ENCODE measurements at regions not wholly inside any gene's neighbourhood (a gene's known extent, or its start where the extent isn't known, plus 50 kb on each side); places are given as distances from the start of the nearest gene placed in this dataset.

GRCh38 chr2:15042801-15043217 lies 410.3 kb downstream of the LRATD1 start:
- no peak overlapping the region for H3K4me3 ChIP-seq (ENCODE audit: low read depth, low read length)

DNA sequence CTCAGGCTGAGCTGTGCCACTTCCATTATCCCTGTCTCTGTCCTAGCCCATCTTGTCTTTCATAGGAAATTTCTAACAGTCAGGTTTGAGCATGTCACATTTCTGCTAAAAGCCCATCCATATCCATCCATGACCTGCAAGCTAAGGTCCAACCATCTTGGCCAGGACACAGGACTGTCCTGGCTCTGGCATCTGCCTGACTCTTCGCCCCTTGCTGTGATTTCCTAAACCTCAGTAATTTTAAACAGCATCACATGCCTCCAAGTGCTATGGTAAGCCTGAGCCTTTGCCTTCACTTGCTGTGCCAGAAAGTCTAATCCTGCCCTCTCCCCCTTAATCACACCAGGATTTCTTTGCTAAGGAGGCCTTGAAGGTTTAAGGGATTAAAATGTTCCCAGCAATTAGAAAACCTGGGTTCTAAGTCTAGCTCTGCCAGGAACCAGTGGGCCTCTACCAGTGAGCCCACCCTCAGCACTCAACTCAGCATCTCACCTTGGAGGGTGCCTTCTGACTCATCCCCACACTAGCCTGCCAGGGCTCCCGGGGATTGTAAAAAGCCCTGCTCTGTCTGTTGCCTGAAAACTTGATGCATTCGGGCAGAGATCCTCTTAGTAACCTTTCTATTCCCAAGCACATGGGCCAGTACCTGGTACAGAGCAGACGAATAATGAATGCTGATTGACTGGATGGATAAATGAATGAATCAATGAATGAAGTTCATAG lies 411.0 kb downstream of the LRATD1 start:
- TF ChIP-seq CTCF (IDR thresholded peaks at IDR 0.05; ENCODE audit: low read depth, low read length, missing control alignments), result no peak
- in situ Hi-C loops (cut with HindIII; ENCODE audit: low sequenced_read_pairs), result no loop called here
- no peak for DNase-seq (ENCODE audit: low read depth)
- no peak overlapping the region for H3K4me3 ChIP-seq (ENCODE audit: low read depth, low read length)

More at GRCh38 chr2:15042801-15043217, 410.3 kb downstream of the LRATD1 start:
- no peak for TF ChIP-seq CTCF (IDR thresholded peaks at IDR 0.05; ENCODE audit: low read depth, low read length, missing control alignments)
- DNase-seq (ENCODE audit: low read depth), result peak; percentile 89
- in situ Hi-C loops (cut with HindIII; ENCODE audit: low sequenced_read_pairs), result no loop called here

- no peak for DNase-seq (ENCODE audit: low read depth)
- TF ChIP-seq CTCF (IDR thresholded peaks at IDR 0.05; ENCODE audit: low read depth, low read length, missing control alignments), result no peak
- in situ Hi-C loops (cut with HindIII; ENCODE audit: low sequenced_read_pairs), result no loop called here
- no peak overlapping the region for H3K4me3 ChIP-seq (ENCODE audit: low read depth, low read length)
These were observed 412.5 kb downstream of the LRATD1 start for GRCh38 chr2:15045054-15045453.

DNA sequence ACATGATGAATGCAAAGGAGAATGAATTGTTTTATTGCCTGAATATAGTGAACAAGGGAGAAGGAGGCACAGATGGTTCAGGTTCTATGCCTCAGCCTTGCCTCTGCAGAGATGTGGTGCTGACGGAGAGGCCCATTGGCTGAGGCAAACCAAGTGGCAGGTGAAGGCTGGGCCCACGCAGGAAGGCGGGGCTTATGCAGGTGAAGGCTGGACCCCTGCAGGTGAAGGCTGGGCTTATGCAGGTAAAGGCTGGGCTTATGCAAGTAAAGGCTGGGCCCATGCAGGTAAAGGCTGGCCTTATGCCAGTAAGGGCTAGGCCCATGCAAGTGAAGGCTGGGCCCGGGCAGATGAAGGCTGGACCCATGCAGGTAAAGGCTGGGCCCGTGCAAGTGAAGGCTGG lies 414.7 kb downstream of the LRATD1 start:
- no peak overlapping the region for H3K4me3 ChIP-seq (ENCODE audit: low read depth, low read length)
- DNase-seq (ENCODE audit: low read depth), result no peak
- in situ Hi-C loops (cut with HindIII; ENCODE audit: low sequenced_read_pairs), result no loop called here
- TF ChIP-seq CTCF (IDR thresholded peaks at IDR 0.05; ENCODE audit: low read depth, low read length, missing control alignments), result no peak

GRCh38 chr2:15048000-15048399 lies 415.5 kb downstream of the LRATD1 start:
- no peak for TF ChIP-seq CTCF (IDR thresholded peaks at IDR 0.05; ENCODE audit: low read depth, low read length, missing control alignments)
- no peak overlapping the region for H3K4me3 ChIP-seq (ENCODE audit: low read depth, low read length)
- no peak for DNase-seq (ENCODE audit: low read depth)
- in situ Hi-C loops (cut with HindIII; ENCODE audit: low sequenced_read_pairs), result no loop called here

- TF ChIP-seq CTCF (IDR thresholded peaks at IDR 0.05; ENCODE audit: low read depth, low read length, missing control alignments), result no peak
- in situ Hi-C loops (cut with HindIII; ENCODE audit: low sequenced_read_pairs), result no loop called here
- no peak for DNase-seq (ENCODE audit: low read depth)
- no peak overlapping the region for H3K4me3 ChIP-seq (ENCODE audit: low read depth, low read length)
These were observed 416.8 kb downstream of the LRATD1 start for GRCh38 chr2:15049096-15049993.

Measured in astrocyte of the cerebellum (primary cell).